ENCODE measurements at regions not wholly inside any gene's neighbourhood (a gene's known extent, or its start where the extent isn't known, plus 50 kb on each side); places are given as distances from the start of the nearest gene placed in this dataset.

DNA sequence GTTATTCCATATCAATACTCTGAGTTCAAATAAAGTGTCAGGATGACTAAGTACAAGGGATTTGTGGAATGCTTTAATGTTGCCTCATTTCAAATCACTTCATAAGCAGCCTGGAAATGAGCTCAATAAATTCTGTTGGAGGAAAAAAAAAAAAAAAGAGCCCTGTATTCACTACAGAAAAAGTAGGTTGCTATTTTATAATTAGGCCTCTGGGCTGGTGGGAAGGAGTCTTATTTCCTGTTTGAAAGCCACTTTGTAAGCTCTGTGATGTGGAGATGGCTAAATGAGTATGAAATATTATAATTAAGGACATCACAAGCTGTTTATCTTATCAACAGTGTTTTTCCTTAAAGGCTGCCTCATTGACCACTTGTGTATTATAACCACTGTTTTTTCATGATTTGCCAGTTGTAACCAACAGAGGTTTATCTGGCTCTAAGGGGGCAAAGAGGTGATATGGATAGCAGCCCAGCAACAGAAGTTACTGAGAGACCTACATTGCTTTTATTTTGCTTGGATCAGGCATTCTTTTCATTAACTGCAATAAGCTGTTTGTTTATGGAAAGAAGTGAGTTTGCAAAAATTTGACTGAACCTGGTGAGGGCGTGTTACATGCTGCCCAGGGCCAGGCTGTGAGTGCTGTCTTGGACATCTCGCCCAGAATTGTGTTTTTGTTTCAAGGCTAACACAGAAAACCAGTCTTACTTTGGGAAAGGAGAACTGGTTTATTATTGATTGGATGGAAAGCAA is 563.3 kb upstream of the MAP3K7 start:
- DNase-seq (ENCODE audit: low read depth in 2 of 2), result peak; percentile 19 to 25

- no peak for DNase-seq (ENCODE audit: low read depth in 2 of 2)
Measured at GRCh38 chr6:91149246-91149955, 562.5 kb upstream of the MAP3K7 start.

- DNase-seq (ENCODE audit: low read depth in 2 of 2), result no peak
Measured at GRCh38 chr6:91144126-91144525, 557.3 kb upstream of the MAP3K7 start.

GRCh38 chr6:91142154-91142553 is 555.3 kb upstream of the MAP3K7 start:
- no peak for DNase-seq (ENCODE audit: low read depth in 2 of 2)

DNA sequence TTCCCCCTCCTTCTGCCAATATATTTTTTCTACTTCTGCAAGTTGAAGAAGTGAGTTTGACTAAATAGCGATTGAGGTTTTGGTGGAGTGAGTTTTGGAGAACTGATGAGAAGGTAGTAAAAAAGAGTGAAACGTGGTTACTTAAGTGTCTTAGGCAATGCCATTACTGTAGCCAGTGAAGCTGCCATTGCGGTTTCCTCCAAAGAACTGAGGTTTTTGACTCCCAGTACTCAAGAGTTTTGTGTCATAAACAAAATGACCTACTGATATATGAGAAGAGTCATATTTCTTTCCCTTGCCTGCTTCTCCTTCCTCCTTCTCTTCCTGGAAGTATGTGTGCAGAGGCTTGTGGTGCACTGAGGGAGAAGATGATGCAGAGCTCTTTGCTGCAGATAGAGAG is 554.5 kb upstream of the MAP3K7 start:
- no peak for DNase-seq (ENCODE audit: low read depth in 2 of 2)

DNA sequence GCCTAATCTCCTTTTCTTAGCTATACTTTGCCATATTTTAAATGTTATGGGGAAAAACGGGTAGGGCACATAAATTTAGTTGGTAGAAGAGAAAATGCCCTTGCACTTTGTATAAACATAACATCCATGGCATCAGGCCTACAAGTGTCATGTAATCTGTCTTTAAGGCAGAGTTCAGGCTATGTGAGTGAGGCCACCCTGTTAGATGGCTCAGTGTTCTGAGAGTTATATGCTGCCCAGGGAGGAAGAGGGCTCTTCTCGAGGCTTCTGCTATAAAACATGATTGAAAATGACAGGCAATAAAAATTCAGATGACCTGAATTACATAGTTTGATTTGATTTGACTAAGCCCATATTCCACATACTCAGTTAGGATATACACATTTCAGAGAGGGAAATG is 553.6 kb upstream of the MAP3K7 start:
- DNase-seq (ENCODE audit: low read depth in 2 of 2), result no peak

DNA sequence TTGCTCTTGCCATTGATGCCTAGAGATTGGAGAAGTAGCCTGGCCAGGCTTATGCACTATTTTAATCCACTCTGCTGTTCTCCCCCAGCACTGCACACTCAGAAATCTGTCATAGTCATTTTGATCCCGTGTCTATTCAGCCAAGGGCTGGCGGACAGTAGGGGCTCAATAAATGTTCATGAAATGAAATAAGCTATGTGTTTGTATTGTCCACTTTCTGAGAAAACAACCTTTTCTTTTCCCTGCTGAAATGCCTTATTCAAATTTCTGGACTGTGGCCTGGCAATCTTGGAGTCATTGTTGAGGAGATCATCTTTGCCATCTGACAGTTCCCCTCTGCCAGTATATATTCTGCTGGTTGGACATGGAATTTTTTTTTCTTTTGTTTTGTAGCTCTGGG is 550.4 kb upstream of the MAP3K7 start:
- no peak for DNase-seq (ENCODE audit: low read depth in 2 of 2)

GRCh38 chr6:91135406-91136103 is 548.7 kb upstream of the MAP3K7 start:
- no peak for DNase-seq (ENCODE audit: low read depth in 2 of 2)

- no peak for DNase-seq (ENCODE audit: low read depth in 2 of 2)
Measured at GRCh38 chr6:91132461-91132860, 545.6 kb upstream of the MAP3K7 start.

- no peak for DNase-seq (ENCODE audit: low read depth in 2 of 2)
Measured at GRCh38 chr6:91130126-91130525, 543.3 kb upstream of the MAP3K7 start.

DNA sequence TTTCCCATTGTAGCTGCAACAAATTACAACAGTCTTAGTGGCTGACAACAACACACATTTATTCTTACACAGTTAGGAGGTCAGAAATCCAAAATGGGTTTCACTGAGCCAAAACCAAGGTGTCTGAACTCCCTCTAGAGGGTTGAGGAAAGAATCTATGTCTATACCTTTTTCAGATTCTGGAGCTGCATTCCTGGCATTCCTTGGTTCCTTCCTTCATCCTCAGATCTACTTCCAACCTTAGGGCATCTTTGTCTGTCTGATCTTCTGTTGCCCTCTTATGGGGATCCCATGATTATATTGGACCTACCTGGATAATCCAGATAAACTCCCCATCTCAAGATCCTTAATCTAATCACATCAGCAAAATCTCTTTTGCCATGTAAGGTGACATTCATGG is 540.9 kb upstream of the MAP3K7 start:
- DNase-seq (ENCODE audit: low read depth in 2 of 2), result no peak

GRCh38 chr6:91126876-91127275 is 540.0 kb upstream of the MAP3K7 start:
- DNase-seq (ENCODE audit: low read depth in 2 of 2), result no peak

DNA sequence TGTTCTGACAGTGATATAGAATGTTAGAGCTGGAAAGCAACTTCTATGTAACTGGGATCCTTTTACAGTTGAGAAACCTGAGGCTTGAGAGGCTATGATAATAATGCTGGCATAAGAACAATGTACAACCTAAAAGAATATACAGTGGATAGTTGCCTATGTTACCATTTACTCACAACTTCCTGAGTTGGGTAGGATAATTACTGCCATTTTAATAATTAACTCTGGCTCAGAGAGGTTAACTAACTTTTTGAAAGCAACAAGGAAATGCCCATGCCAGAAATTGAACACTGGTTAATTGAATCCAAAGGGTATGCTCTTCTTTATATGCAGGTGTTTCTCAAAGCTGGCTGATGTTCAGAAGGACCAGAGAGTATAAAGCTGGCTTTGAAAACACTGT is 530.7 kb upstream of the MAP3K7 start:
- no peak for DNase-seq (ENCODE audit: low read depth in 2 of 2)

DNA sequence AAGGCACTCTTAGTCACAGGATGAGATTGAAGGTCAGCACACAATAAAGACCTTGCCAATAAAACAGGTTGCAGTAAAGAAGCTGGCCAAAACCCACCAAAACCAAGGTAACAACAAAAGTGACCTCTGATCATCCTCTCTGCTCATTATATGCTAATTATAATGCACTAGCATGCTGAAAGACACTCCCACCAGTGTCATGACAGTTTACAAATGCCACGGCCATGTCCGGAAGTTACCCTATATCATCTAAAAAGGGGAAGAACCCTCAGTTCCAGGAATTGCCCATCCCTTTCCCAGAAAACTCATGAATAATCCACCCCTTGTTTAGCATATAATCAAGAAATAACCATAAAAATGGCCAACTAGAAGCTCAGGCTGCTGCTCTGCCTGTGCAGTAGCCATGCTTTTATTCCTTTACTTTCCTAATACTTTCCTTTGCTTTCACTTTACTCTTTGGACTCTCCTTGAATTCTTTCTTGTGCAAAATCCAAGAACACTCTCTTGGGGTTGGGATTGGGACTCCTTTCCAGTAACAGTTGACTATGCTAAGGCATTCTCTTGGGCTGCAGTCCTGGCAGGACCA is 527.3 kb upstream of the MAP3K7 start:
- DNase-seq (ENCODE audit: low read depth in 2 of 2), result no peak

DNA sequence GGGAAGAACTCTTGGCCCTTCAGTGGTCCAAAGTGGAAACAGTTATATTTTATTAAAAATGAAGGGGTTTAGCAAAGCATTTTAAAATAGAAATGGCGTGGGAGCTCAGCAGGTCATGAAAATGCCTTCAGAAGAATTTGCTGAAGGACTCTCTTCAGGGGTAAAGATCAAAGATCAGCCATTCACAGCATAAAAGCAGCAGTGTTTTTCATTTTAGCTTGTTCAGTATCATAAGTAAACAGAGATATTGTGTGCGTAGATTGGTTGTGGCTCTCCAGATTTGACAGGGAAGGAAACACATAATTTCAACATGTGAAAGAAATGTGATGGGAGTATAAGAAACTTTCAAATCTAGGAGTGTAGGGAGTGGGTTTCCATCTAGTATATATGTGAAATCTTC is 519.2 kb upstream of the MAP3K7 start:
- no peak for DNase-seq (ENCODE audit: low read depth in 2 of 2)

DNA sequence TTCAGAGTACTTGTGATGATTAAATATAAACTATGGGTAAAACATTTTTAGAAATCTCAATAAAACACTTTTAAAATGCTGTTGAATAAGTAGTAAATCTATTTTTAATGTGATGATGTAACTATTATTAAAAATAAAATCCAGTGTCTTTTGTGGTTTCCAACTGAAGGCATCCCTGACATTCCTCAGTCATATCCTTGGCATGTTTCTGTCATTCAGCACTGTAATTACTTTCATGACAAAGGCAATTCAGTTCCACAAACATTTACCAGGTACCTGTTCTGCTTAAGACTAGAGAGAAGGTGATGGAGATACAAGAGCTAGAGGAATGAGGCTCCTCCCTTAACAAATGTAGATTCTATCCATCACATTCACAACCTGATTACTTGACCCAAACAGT is 518.7 kb upstream of the MAP3K7 start:
- DNase-seq (ENCODE audit: low read depth in 2 of 2), result no peak

DNA sequence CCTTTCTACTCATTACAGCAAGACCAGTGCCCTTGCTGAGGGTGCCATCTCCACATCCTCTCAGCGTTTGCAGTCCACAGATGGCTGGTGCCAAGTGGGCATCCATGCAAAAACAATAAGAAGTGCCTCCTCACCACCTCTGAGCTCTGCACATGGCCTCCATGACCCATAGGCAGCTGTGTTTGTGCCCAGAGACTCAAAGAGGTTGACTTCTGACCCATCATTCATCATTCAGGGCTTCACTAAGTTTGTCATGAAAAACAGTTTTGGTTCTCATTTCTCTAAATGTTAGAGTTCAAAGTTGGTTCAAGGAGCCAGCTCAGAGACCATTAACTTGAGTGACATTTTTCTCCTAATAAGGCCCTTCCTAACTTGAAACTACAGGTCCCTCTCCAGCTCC is 512.6 kb upstream of the MAP3K7 start:
- DNase-seq (ENCODE audit: low read depth in 2 of 2), result no peak

GRCh38 chr6:91098006-91098405 is 511.1 kb upstream of the MAP3K7 start:
- DNase-seq (ENCODE audit: low read depth in 2 of 2), result no peak

GRCh38 chr6:91097364-91097763 is 510.5 kb upstream of the MAP3K7 start:
- DNase-seq (ENCODE audit: low read depth in 2 of 2), result no peak

DNA sequence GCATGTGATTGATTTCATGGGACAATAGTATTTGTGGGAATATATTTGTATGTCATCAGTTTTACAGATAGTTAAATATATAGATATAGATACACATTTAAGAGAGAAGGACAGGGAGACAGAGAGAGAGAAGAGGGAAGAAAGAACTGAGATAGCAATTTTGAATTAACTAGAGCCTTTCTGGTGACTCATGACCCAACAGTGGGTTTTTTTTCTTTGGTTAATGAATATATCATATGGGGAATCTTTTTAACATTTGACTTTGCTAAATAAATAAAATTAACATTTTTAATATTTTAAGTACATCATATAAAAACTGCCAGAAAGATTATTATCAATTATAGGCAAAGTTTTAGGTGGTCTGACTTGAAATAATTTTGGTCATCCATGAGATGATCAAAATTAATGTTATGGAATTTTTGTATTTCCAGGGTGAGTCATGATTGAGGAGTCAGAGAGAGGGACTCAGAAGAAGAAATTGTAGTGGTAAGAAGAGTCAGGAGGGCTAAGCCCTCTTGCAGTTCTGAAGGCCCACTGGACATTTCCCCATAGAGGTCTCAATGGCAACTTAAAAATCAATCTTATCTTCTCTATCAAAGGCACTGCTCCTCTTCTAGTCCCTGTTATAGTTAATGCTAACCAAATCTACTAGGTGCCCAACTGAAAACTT is 508.1 kb upstream of the MAP3K7 start:
- no peak for DNase-seq (ENCODE audit: low read depth in 2 of 2)

GRCh38 chr6:91094341-91094740 is 507.5 kb upstream of the MAP3K7 start:
- no peak for DNase-seq (ENCODE audit: low read depth in 2 of 2)

GRCh38 chr6:91088976-91089375 is 502.1 kb upstream of the MAP3K7 start:
- no peak for DNase-seq (ENCODE audit: low read depth in 2 of 2)
